ENCODE measurements at regions not wholly inside any gene's neighbourhood (a gene's known extent, or its start where the extent isn't known, plus 50 kb on each side); places are given as distances from the start of the nearest gene placed in this dataset.
"Not testable (repeated sequence)": the region's sequence is repeated elsewhere in the genome, so short reads cannot be mapped to it uniquely, and the experiment has no call there.

DNA sequence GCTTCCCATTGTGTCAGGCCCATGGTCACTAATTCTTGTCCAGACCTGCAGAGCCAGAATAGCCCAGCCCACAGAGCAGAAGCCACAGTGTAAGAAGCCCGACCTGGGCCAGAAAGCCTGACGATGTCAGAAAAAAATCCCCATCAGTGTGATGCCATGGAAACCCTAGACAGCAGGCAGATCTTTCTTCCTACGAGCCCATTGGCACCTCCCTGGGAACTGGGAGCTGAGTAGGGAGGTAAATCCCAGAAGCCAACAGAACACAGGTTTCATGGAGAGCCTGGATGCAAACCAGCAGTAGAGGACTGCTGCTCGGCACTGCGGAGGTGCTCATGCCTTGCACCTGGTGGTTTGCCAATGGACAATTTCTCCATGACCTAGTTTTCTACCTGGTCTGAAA, 82.2 kb upstream of the SLC22A16 start:
- no peak for DNase-seq (ENCODE audit: low spot score)
- ATAC-seq, result peak; percentile 75

DNA sequence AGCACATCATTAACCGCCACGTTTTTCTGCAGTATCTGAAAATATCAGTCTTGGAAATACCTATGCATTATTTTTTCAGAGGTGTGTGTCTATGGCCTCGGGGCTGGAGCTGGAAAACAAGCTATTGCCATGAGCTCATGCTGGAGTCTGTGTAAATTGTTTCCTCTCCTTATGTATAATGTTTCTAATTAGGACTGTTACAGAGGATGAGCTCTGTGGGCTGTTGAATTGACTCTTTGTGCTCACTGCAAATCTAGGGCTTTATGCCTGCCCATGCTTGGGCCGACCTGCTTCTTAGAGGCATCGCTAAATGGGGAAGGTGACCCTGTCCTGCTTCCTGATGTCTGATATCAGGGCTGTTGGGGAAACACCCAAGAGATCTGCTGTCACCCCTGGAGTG, 80.8 kb upstream of the SLC22A16 start:
- ATAC-seq (no peak), DNase-seq (ENCODE audit: low spot score) (no peak)

DNA sequence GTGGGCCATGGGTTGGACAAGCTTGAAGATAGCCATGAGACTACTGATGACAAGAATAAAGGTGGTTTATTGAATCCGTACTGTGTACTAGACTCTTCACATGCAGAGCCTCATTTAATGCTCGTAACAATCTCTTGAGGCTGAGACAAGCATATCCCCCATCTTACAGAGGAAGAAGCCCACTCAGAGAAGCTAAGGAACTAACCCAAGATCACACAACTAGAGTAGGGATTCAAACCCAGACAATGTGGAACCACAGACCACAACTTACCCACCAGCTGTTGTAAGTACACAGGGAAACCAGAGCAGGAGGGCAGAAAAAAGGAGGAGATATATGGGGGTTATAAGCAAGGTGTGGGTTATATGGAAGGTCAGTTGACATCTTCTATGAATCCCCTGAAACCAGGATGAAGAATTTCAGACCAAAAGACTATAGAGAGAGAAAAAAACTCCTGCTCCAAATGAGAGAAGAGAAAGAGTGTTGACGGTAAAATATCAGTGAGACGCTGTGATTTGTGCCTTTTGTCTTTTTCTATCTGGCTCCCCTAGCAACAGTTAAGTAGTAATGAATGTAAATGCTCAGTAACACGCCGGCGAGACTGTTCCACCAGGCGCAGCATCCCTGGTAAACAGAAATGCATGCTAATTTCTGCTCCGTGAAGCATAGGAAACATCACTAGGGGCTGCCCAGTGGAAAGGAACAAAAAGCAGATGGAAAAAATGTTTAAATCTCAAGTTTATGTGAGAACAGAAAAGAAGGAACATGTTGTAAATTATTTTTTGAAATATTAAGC, 80.1 kb upstream of the SLC22A16 start:
- no peak for ATAC-seq

DNA sequence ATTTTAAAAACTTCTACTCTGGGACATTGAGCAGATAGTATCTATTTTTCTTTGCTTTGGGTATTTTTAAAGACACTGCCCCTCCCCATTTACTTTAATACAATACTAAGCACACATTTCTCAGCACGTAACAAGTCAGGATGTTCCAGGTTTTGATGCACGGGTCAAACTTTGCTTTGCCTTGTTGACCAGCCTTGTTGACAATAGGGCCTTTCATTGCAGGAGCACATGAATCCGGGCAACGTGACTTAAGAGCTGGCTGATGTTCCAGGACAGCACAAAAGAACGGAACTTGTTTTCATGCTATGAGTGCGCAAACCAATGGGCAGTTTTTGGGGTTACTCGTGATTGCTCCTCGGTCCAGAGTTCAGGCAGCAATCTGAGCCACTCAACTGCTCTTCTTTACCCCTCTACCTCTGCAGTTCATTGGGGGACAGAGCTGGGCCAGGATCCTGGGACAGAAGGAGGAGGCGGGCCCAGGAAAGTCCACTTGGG, 78.6 kb upstream of the SLC22A16 start:
- peak; percentile 81 for DNase-seq (ENCODE audit: low spot score)
- ATAC-seq, result peak; percentile 90

More for the DNA sequence above, 80.1 kb upstream of the SLC22A16 start:
- DNase-seq (ENCODE audit: low spot score), result no peak

DNA sequence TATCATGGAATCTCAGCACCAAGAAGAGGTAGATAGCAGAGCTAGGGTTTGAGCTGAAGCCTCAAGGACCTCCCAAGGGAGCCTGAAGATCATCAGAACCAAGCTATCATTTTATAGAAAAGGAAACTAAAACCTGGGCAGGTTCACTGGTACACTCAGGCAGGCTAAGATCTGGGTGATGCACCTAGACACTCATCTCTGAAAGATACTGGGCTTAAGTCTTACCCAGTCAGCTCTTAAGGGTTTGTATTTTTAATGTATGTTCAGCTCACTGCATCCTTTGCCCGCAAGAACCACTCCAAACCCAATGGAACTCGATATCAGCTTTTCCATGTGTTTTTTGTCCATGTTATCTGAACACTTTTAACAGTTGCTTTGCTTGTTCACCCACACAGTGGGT, 78.0 kb upstream of the SLC22A16 start:
- ATAC-seq (no peak), DNase-seq (ENCODE audit: low spot score) (no peak)

DNA sequence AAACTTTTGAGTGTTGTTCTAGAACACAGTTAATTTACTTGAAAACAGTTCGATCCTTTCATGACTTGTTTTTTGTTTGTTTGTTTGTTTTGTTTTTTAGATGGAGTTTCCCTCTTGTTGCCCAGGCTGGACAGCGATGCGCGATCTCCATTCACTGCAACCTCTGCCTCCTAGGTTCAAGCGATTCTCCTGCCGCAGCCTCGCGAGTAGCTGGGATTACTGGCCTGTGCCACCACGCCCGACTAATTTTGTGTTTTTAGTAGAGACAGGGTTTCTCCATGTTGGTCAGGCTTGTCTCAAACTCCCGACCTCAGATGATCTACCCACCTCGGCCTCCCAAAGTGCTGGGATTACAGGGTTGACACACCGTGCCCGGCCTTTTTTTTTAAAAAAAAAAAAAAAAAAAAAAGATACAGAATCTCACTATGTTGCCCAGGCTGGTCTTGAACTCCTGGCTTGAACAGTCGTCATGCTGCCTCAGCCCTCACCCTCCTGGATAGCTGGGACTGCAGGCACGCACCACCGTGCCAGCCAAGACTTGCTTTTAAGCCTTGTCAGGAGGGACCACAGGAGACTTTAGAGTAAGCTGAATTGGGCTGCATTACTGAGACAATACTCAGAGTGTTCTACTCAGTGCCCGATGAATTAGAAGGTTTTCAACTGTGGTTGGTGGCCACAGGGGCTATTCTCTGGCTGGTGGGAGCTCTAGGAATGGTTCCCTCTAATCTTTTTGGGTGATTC, 76.7 kb upstream of the SLC22A16 start:
- no peak for DNase-seq (ENCODE audit: low spot score)
- no peak for ATAC-seq

DNA sequence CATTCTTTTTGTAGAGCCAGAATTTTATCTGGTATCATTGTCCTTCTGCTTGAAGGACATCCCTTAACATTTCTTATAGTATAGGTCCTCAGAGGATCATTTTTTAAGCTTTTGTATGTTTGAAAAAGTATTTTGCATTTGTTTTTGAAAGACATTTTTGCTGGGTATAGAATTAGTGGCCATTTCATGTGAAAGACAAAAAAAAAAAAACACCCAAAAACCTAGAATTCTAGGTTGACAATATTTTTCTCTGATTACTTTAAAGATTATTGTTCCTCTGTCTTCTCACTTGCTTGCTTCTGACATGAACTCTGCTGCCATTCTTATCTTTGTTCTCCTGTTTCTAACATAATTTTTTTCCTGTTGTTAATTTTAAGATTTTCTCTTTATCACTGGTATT, 75.7 kb upstream of the SLC22A16 start:
- DNase-seq (ENCODE audit: low spot score) (no peak), ATAC-seq (no peak)

DNA sequence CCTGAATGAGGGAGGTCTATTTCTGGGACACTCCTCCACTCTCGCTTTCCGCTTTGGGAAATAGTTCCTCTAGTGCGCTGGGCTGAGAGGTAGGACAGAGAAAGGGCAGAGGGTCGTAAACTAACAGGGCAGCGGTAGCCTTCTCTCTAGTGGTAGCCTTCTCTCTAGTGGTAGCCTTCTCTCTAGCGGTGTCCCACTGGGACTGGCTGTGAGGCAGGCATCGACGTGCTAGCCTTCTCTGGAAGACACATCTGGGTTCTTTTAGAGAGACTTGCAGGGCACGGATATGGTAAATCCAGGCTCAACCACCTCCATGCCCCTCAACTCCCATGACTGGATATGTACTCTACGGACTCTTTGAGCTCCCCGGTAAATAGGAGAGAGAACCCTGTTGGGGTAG, 74.7 kb upstream of the SLC22A16 start:
- ATAC-seq, result no peak

DNA sequence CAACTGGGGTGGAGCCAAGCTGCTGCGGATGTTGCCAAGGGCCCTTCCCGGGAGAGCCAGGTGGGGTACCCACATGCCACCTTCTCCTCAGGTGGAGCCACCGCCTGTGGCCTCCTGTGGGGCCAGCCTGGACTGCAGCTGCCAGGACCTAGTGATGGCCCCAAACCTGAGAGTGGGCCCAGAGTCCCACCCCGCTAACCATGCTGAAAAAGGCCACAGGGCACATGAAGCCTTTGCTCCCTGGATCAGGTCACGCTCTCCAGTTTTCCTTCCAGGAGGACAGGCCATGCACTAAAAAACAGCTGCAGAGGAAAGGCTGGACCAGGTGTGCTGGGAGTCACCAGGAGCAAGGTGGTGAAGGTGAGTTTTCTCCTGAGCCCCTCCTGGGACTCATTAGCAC, 73.9 kb upstream of the SLC22A16 start:
- ATAC-seq, result no peak
- no peak for DNase-seq (ENCODE audit: low spot score)

More for the DNA sequence above, 74.7 kb upstream of the SLC22A16 start:
- no peak for DNase-seq (ENCODE audit: low spot score)

DNA sequence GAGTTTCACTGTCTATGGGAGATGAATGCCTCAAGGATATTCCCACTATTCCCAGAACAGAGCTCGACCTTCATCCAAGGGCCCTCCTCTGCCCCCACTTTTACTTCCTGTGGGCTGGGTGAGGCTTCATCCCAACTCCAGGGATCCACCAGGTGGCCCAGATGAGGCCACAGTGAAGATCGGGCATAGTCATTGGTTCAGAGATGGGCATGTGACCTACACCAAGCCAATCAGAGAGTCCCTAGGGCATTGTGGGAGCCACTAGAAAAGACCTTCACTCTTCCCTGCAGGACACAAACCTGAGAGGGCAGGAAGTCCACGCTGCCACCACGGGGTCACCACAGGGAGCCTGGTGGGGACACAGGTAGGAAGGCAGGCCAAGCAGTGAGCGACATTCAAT, 72.9 kb upstream of the SLC22A16 start:
- DNase-seq (ENCODE audit: low spot score) (no peak), ATAC-seq (no peak)

DNA sequence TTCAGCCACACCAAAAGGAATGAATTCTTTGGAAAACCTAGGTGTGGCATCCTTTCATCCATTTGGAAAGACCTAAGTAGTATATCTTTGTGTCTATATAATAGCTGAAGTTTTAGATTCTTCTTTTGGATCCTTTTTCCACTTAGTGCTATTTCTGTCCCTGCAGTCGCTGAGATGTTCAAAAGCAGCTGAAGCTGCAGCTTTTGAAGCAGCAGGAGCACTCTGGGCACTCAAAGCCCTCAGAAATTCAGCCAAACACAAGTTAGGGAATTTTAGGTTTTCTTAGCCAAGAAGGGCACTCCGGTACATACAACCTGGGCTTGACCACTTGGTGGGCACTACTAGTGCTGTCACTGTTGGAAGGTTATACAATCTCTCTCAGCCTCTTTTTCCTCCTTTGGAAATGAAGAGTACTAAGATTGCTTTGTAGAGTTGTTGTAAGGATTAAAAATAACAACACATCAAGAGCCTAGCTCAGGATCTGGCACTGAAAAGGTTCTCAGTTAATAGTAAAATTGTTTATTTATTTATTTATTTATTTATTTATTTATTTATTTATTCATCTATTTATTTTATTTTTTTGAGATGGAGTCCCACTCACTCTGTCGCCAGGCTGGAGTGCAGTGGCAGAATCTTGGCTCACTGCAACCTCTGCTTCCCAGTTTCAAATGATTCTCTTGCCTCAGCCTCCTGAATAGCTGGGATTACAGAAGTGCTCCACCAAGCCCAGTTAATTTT, 71.9 kb upstream of the SLC22A16 start:
- DNase-seq (ENCODE audit: low spot score) (no peak), ATAC-seq (no peak)

DNA sequence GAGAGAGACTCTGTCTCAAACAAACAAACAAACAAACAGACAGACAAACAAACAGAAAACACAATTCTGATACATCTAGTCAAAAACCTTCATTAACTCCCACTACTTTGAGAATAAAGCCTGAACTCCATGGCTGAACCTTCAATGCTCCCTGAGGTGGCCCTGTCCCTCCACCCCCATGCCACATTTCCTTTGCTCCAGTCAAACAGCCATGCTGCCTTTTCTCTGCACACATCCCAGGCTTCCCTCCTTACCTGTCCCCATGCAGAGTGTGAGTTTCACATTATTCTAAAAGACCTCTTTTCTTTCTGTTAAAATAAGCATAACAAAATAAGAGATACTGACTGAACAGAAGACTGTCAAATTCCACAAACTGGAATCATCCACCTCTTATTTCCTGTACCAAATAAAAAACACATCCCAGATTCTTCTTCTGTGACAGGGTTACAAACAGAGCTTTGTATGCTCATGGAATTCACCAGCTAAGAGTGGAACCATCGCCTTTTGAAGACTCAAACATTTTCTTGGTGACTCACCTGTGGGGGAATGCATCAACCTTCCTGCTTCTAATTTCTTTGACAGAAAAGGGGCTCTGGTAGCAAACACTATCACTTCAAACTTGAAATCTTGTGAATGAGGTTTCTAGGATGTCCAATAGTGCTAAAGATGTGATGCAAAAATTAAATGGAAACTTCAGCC, 71.0 kb upstream of the SLC22A16 start:
- DNase-seq (ENCODE audit: low spot score) (no peak), ATAC-seq (no peak)

DNA sequence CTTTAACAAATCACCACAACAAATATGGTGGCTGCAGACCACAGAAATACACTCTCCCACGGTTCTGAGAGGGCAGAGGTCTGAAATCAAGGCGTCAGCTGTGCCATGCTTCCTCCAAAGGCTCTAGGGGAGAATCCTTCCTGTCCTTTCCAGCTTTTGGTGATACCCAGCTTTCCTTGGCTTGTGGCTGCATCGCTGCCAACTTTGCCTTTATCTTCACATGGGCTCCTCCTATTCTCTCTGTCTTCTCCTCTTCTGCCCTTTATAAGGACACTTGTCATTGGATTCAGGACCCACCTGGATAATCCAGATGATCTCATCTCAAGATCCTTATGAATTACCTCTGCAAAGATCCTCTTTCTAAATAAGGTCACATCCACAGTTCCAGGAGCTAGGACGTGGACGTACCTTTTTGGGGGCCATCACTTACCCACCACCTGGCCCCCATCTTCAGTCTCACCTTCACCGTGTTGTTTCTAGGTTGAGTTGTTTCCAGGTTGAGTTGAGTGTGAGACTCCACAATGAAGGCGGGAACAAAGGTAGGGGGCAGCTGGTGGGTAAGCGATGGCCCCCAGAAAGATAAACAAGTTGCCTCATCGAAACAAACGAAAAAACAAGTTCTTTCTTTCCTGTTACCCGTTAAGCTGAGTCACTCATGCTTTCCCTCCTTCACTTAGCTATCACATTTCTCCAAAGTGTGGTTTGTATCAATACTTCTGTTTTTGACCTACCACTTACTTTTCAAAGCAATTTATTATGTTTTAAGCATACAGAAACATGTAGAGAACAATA, 68.9 kb upstream of the SLC22A16 start:
- ATAC-seq (no peak), DNase-seq (ENCODE audit: low spot score) (no peak)

DNA sequence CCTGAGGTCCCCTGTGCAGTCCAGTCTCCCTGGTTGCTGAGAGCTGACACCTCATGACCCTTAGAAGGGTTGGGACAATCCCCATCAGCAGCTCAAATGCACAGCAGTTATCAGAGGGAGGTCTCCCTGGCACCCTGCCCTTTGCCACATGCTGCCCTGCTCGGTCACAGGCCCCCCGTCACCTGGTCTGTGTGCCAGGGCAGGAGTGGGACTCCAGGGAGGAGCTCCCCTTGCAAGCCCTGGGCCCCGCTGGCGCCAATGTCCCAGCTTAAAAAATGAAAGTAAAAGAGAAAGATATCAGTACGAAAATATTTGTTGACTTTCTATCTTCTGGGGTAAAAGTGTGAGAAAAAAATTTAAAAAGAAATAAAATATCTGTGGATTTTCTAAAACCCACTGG, 68.1 kb upstream of the SLC22A16 start:
- ATAC-seq, result peak; percentile 35
- no peak for DNase-seq (ENCODE audit: low spot score)

DNA sequence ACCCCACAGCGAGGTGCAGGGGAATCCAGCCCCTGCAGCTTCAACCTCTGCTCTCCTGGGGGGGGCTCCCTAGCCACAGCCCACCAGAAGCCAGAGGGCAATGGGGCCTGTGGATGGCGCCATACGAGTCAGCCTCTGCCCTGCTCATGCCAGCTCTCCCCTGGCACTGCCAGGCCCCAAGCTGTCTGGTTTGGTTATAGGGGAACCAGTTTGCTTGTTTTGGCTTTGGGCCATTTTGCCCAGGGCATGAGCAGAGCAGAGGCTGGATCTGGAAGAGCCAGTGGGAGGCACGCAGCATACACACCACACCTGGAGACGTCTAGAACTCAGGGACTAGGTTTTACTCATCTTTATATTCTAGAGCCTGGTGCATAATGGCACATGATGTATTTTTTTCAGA, 66.7 kb upstream of the SLC22A16 start:
- ATAC-seq (peak; percentile 57), DNase-seq (ENCODE audit: low spot score) (no peak)

DNA sequence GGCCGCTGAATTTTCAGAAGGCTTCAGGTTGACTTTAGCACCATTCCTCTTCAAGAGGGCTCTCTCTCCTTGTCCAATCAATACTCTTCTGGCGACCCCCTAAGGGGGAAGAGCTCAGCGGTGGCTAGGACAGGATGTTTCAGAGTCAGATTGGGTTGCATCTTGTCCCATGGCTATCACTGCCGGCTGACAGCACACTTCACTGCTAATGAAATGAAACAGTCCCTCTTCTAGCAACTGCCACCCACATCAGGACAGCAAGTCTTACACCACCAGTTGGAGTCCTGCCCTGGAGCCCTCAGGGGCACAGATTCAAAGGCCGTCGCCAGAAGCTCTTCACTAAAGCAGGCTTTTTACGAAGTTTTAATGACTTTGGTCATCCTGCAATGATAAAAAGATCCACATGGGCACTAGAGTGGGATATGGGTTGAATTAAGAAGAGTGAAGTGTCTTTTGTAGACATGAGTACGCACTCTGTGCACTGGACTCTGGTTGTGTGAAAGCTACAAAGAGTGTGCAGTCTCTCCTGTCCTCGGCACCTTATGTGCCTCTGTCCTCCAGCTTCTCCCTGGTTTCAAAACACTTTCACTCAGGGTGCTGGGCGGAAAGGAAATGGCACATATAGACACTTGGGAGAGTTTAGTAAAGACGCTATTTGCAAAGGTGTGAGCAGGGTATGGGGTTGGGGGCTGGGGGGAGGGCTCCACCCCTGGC, 66.1 kb upstream of the SLC22A16 start:
- ATAC-seq, result peak; percentile 83
- peak; percentile 64 for DNase-seq (ENCODE audit: low spot score)

DNA sequence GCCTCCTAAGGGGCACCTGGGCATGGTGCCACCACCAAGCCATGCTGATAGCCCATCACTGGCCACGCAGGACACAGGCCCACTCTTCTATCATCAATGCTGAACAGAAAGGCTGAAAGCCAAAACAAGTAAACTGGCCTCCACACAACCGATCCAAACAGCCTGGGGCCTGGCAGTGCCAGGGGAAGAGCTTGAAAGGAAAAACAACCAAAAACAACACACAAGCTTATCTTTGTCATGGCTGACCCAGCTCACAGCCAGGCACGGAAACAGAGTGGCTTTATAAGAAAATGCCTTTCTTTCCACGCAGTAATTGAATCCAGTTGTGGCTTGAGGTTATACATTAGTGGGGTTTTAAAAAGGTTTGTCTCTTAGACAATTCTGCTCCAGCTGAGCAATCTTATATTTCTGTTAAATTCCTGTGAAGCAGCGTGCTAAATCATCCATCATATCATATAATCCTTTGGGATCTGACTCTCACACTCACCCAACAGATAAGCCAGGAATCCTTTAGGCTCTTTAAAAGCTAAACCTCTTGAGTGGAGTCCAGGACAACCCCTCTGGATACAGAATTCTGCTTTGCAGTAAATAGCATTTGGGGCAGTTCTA, 65.4 kb upstream of the SLC22A16 start:
- no peak for DNase-seq (ENCODE audit: low spot score)
- ATAC-seq, result no peak

DNA sequence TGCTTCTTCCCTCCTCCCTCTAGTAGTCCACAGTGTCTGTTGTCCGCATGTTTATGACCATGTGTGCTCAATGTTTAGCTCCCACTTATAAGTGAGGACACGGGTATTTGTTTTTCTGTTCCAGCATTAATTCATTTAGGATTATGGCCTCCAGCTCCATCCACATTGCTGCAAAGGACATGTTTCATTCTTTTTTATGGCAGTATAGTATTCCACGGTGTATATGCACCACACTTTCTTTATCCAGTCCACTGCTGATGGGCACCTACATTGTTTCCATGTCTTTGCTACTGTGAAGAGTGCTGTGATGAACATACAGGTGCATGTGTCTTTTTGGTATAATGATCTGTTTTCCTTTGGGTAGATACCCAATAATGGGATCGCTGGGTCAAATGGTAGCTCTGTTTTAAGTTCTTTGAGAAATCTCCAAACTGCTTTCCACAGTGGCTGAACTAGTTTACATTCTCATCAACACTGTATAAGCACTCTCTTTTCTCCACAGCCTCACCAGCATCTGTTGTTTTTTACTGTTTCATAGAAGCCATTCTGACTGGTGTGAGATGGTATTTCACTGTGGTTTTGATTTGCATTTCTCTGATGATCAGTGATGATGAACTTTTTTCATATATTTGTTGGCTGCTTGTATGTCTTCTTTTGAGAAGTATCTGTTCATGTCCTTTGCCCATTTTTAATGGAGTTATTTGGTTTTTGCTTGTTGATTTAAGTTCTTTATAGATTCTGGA, 63.0 kb upstream of the SLC22A16 start:
- not testable (repeated sequence) for ATAC-seq; DNase-seq (ENCODE audit: low spot score)

All from left lobe of liver (tissue), 2 donors.